GM12878 (cell line): ENCODE measurements at regions not wholly inside any gene's neighbourhood (a gene's known extent, or its start where the extent isn't known, plus 50 kb on each side); places are given as distances from the start of the nearest gene placed in this dataset.

Experiments
- ATAC-seq: fragments of 200-7000 bp; cut with Tn5 transposase; 3 replicates; pipeline ENCODE4 v1.9.1; 2020; ENCODE audit warnings: mild to moderate bottlenecking, moderate library complexity
- BruUV-seq: library from RNA; stranded (reverse); fragments of 400-500 nt; replicated peaks from 2 replicates; lab custom pipeline; 2021; lab: Mats Ljungman, UMichigan
- CTCF ChIA-PET: fragments of 300-600 bp; sonication (Branson Sonifier 250); formaldehyde crosslinking; extraction: SDS; loops from one replicate; lab custom pipeline; 2021; ENCODE audit warnings: inconsistent platforms; lab: Yijun Ruan, JAX
- POLR2A ChIA-PET: fragments of 350-600 bp; formaldehyde crosslinking; extraction: SDS; loops from one replicate; lab custom pipeline; 2021; ENCODE audit warnings: inconsistent platforms; lab: Charles Lee
- RAD21 ChIA-PET: fragments of 300-600 bp; sonication (Branson Sonifier 250); formaldehyde crosslinking; loops from one replicate; lab custom pipeline; 2023; ENCODE audit warnings: antibody characterized with exemption; ENCODE audit not compliant: unreplicated experiment; lab: Charles Lee
- SMC1A ChIA-PET: fragments of 300-600 bp; sonication (Branson Sonifier 250); formaldehyde crosslinking; loops from one replicate; lab custom pipeline; 2023; ENCODE audit not compliant: unreplicated experiment, uncharacterized antibody; lab: Charles Lee
- DNase-seq: peaks from one replicate; pipeline ENCODE4 v3.0.0-alpha.2; 2011; ENCODE audit warnings: low read depth, low spot score
- FAIRE-seq: peaks from 3 replicates; lab custom pipeline; 2011; peaks lifted over from hg19 to GRCh38; lab: Jason Lieb, UNC
- H2AFZ ChIP-seq: 2 replicates; pipeline ENCODE4 v1.6.0; 2011; ENCODE audit warnings: low read depth, low read length, control low read depth; ENCODE audit not compliant: control insufficient read depth
- H3K27ac ChIP-seq: 2 replicates; pipeline ENCODE4 v1.5.1; 2011; ENCODE audit warnings: control low read depth; ENCODE audit not compliant: control insufficient read depth, insufficient read depth
- H3K27me3 ChIP-seq, 2 experiments: replicated peaks in 1 of 2; 2 replicates each; pipeline versions ENCODE4 v1.6.0 to v1.6.1; 2011; ENCODE audit warnings: low read length in 1 of 2; ENCODE audit not compliant: control insufficient read depth in 2 of 2, insufficient read depth in 2 of 2
- H3K36me3 ChIP-seq, 2 experiments: 2 replicates each; pipeline ENCODE4 v1.5.1; 2011; ENCODE audit warnings: low read length in 1 of 2; ENCODE audit not compliant: control insufficient read depth in 2 of 2, insufficient read depth in 2 of 2
- H3K4me1 ChIP-seq: 2 replicates; pipeline ENCODE4 v1.6.1; 2011; ENCODE audit warnings: mild to moderate bottlenecking, low read length, moderate library complexity, mixed read lengths; ENCODE audit not compliant: control insufficient read depth, insufficient read depth
- H3K4me2 ChIP-seq: 2 replicates; pipeline ENCODE4 v1.6.0; 2011; ENCODE audit warnings: control low read depth; ENCODE audit not compliant: control insufficient read depth, insufficient read depth
- H3K4me3 ChIP-seq: fragments of 200-600 bp; sonication (generic); 2 replicates; pipeline ENCODE4 v1.5.1; 2016
- H3K79me2 ChIP-seq: 2 replicates; pipeline ENCODE4 v1.6.0; 2011; ENCODE audit warnings: low read length; ENCODE audit not compliant: control insufficient read depth, insufficient read depth
- H3K9ac ChIP-seq: 2 replicates; pipeline ENCODE4 v1.8.0; 2011; ENCODE audit warnings: low read length, control low read depth, mixed read lengths; ENCODE audit not compliant: control insufficient read depth, insufficient read depth
- H3K9me3 ChIP-seq: replicated peaks from 3 replicates; pipeline ENCODE4 v1.5.1; 2011; ENCODE audit warnings: mild to moderate bottlenecking, low read length; ENCODE audit not compliant: control insufficient read depth, insufficient read depth
- H4K20me1 ChIP-seq: 2 replicates; pipeline ENCODE4 v1.6.0; 2011; ENCODE audit not compliant: control insufficient read depth, insufficient read depth
- CTCF ChIP-seq, 3 experiments: IDR thresholded peaks in 2 of 3; conservative IDR thresholded peaks in 1 of 3; 2 replicates each; pipeline ENCODE4 v1.5.1; 2011; ENCODE audit warnings: low read depth in 3 of 3, low read length in 3 of 3, mild to moderate bottlenecking in 3 of 3, control low read depth in 2 of 3, moderate library complexity in 2 of 3, inconsistent platforms in 1 of 3, mixed read lengths in 1 of 3; ENCODE audit not compliant: control insufficient read depth in 2 of 3, insufficient read depth in 1 of 3; ENCODE audit errors: extremely low read depth in 1 of 3
- EP300 ChIP-seq, 2 experiments: fragments of 150-350 bp in 1 of 2; IDR thresholded peaks; 2 replicates each; pipeline ENCODE4 v1.6.1; 2011 to 2012; ENCODE audit warnings: low read depth in 2 of 2, low read length in 2 of 2, borderline replicate concordance in 1 of 2, improper control_type of control experiment in 1 of 2, inconsistent platforms in 1 of 2; ENCODE audit not compliant: control insufficient read depth in 1 of 2
- FOXK2 ChIP-seq: fragments of 450-650 bp; IDR thresholded peaks from 2 replicates; pipeline ENCODE4 v1.6.1; 2017; ENCODE audit warnings: mild to moderate bottlenecking, moderate library complexity
- IKZF2 ChIP-seq, 2 experiments: fragments of 450-650 bp; IDR thresholded peaks; 2 replicates each; pipeline ENCODE4 v1.6.1; 2017; ENCODE audit warnings: mild to moderate bottlenecking in 2 of 2, moderate library complexity in 2 of 2
- JUND ChIP-seq: IDR thresholded peaks from 2 replicates; pipeline ENCODE4 v1.6.1; 2012; ENCODE audit warnings: low read depth, mild to moderate bottlenecking, low read length, improper control_type of control experiment, moderate library complexity
- LARP7 ChIP-seq: fragments of 450-650 bp; IDR thresholded peaks from 2 replicates; pipeline ENCODE4 v1.6.1; 2017; ENCODE audit warnings: mild to moderate bottlenecking
- NFIC ChIP-seq: IDR thresholded peaks from 2 replicates; pipeline ENCODE4 v1.6.1; 2012; ENCODE audit warnings: low read depth, mild to moderate bottlenecking, inconsistent platforms, low read length, moderate library complexity
- NRF1 ChIP-seq: conservative IDR thresholded peaks from 2 replicates; pipeline ENCODE4 v1.6.1; 2011; ENCODE audit warnings: mild to moderate bottlenecking, low read depth, low read length, improper control_type of control experiment
- POLR2A ChIP-seq: IDR thresholded peaks from 2 replicates; pipeline ENCODE4 v1.6.1; 2011; ENCODE audit warnings: low read depth, mild to moderate bottlenecking, low read length
- RUNX3 ChIP-seq: IDR thresholded peaks from 2 replicates; pipeline ENCODE4 v1.6.1; 2012; ENCODE audit warnings: low read length, inconsistent platforms
- SIN3A ChIP-seq: IDR thresholded peaks from 2 replicates; pipeline ENCODE4 v1.6.1; 2012; ENCODE audit warnings: low read depth, low read length, improper control_type of control experiment
- SIX5 ChIP-seq: IDR thresholded peaks from 2 replicates; pipeline ENCODE4 v1.6.1; 2011; ENCODE audit warnings: mild to moderate bottlenecking, low read depth, low read length, moderate library complexity; ENCODE audit not compliant: severe bottlenecking
- SUZ12 ChIP-seq: fragments of 200-600 bp; sonication (generic); IDR thresholded peaks from one replicate; pipeline ENCODE4 v1.6.1; 2018; ENCODE audit warnings: antibody characterized with exemption, mild to moderate bottlenecking; ENCODE audit not compliant: unreplicated experiment
- ZNF687 ChIP-seq: fragments of 450-650 bp; IDR thresholded peaks from 2 replicates; pipeline ENCODE4 v1.6.1; 2017; ENCODE audit warnings: mild to moderate bottlenecking, moderate library complexity
- ZSCAN29 ChIP-seq: fragments of 450-650 bp; IDR thresholded peaks from 2 replicates; pipeline ENCODE4 v1.6.1; 2017; ENCODE audit warnings: mild to moderate bottlenecking, moderate library complexity
- WGBS: methylation state at CpG from one replicate; pipeline ENCODE4 v1.1.6; 2016; ENCODE audit warnings: low lambda C conversion rate; ENCODE audit not compliant: insufficient replicate concordance, insufficient coverage; ENCODE audit errors: missing lambda C conversion rate; 5-methylcytosine and 5-hydroxymethylcytosine counted together
- in situ Hi-C: fragments of 300-500 bp; cut with MboI; formaldehyde crosslinking; loops from 9 replicates; pipeline ENCODE4 v1.14.3; 2018; ENCODE audit warnings: mixed read lengths
- intact Hi-C: fragments of 100-400 bp; cut with micrococcal nuclease; formaldehyde crosslinking; loops from one replicate; pipeline ENCODE4 v1.14.2; 2022; ENCODE audit not compliant: unreplicated experiment

- no peak for TF ChIP-seq SIN3A
- no peak for TF ChIP-seq SIX5
- no peak for TF ChIP-seq LARP7
- TF ChIP-seq ZSCAN29, result no peak
- no peak for TF ChIP-seq CTCF (IDR thresholded peaks at IDR 0.05 in 2 of 3, conservative IDR thresholded peaks at IDR 0.05 in 1 of 3; ENCODE audit: control insufficient read depth in 2 of 3, extremely low read depth in 1 of 3, insufficient read depth in 1 of 3, low read depth in 3 of 3, low read length in 3 of 3)
- no peak for TF ChIP-seq FOXK2
- TF ChIP-seq IKZF2 (IDR thresholded peaks at IDR 0.05), result no peak
- TF ChIP-seq, all 136 proteins: peak for 0
Observed at GRCh38 chr7:81349044-81349443, 420.8 kb downstream of the HGF start (continued).

GRCh38 chr7:81339946-81340345, 421.1 kb upstream of the SEMA3C start:
- Histone ChIP-seq H3K4me2 (no peak overlapping the region), H4K20me1 (no peaks in the 10 kb centered on the region), H3K9me3 (no peaks in the 10 kb centered on the region), H3K4me1 (no peaks in the 10 kb centered on the region), H3K4me3 (no peak overlapping the region), H3K27ac (no peak overlapping the region), H3K27me3 (no peaks in the 10 kb centered on the region), H2AFZ (no peak overlapping the region), H3K79me2 (no peaks in the 10 kb centered on the region), H3K36me3 (no peaks in the 10 kb centered on the region), H3K9ac (no peak overlapping the region)
- intact Hi-C loops (no loop called here), in situ Hi-C loops (no loop called here)
- TF ChIP-seq SUZ12 (no peak), NFIC (no peak), POLR2A (no peak), ZNF687 (no peak), JUND (no peak), RUNX3 (no peak), EP300 (IDR thresholded peaks at IDR 0.05; ENCODE audit: borderline replicate concordance in 1 of 2, control insufficient read depth in 1 of 2, low read depth in 2 of 2, low read length in 2 of 2) (no peak), NRF1 (no peak)
- WGBS, result 0% methylated on average over 2 of the region's 2 CpGs
- ChIA-PET CTCF (no interaction called here), SMC1A (no interaction called here), POLR2A (no interaction called here), RAD21 (no interaction called here)
- no peak for ATAC-seq
- DNase-seq, result no peak
- FAIRE-seq, result no peak
- no TSS peak for BruUV-seq
